K562 (cell line): ENCODE measurements at regions not wholly inside any gene's neighbourhood (a gene's known extent, or its start where the extent isn't known, plus 50 kb on each side); places are given as distances from the start of the nearest gene placed in this dataset.

Experiments used
- ATAC-seq: fragments of 200-7000 bp; cut with Tn5 transposase; 3 replicates; pipeline ENCODE4 v1.9.1; 2020; ENCODE audit warnings: moderate library complexity
- BruUV-seq: library from RNA; stranded (reverse); fragments of 400-500 nt; replicated peaks from 2 replicates; lab custom pipeline; 2021; lab: Mats Ljungman, UMichigan
- CTCF ChIA-PET: fragments of 300-600 bp; formaldehyde crosslinking; extraction: SDS; loops from one replicate; lab custom pipeline; 2021; ENCODE audit warnings: low intra/inter-chr PET ratio; lab: Yijun Ruan, JAX
- POLR2A ChIA-PET: fragments of 300-600, 350-650 bp; sonication (Branson Sonifier 250); formaldehyde crosslinking; extraction: SDS; loops from one replicate; lab custom pipeline; 2021; ENCODE audit warnings: antibody characterized with exemption, inconsistent platforms; lab: Yijun Ruan, JAX
- DNase-seq, 4 experiments: peaks; one replicate each; pipeline versions ENCODE4 v3.0.0 to v3.0.0-alpha.2; 2011 to 2018; ENCODE audit warnings: low spot score in 3 of 4, mixed read lengths in 3 of 4; ENCODE audit errors: extremely low read depth in 1 of 4
- FAIRE-seq: peaks from 2 replicates; lab custom pipeline; 2011; peaks lifted over from hg19 to GRCh38; lab: Jason Lieb, UNC
- H2AFZ ChIP-seq: 2 replicates; pipeline ENCODE4 v1.6.0; 2011; ENCODE audit warnings: low read depth, low read length, control low read depth, inconsistent platforms
- H3K27ac ChIP-seq: fragments of 200-600 bp; 3 replicates; pipeline ENCODE4 v1.8.0; 2011; ENCODE audit warnings: low read depth, mild to moderate bottlenecking, control low read depth, inconsistent platforms, low read length, moderate library complexity, mixed read lengths; ENCODE audit errors: extremely low read depth
- H3K27me3 ChIP-seq, 2 experiments: fragments of 300-600 bp in 1 of 2; 2 replicates in 1 of 2; 3 replicates in 1 of 2; pipeline versions ENCODE4 v1.6.0 to v1.8.0; 2011; ENCODE audit warnings: inconsistent platforms in 2 of 2, low read length in 2 of 2, mild to moderate bottlenecking in 1 of 2, mixed read lengths in 1 of 2, moderate library complexity in 1 of 2; ENCODE audit not compliant: control insufficient read depth in 2 of 2, insufficient read depth in 2 of 2
- H3K36me3 ChIP-seq: fragments of 300-600 bp; 3 replicates; pipeline ENCODE4 v1.8.0; 2011; ENCODE audit warnings: mild to moderate bottlenecking, low read length, inconsistent platforms; ENCODE audit not compliant: control insufficient read depth, insufficient read depth
- H3K4me1 ChIP-seq, 2 experiments: fragments of 200-600 bp in 1 of 2; replicated peaks in 1 of 2; 2 replicates in 1 of 2; 3 replicates in 1 of 2; pipeline versions ENCODE4 v1.5.1 to v1.8.0; 2011; ENCODE audit warnings: inconsistent platforms in 2 of 2, low read length in 2 of 2, mild to moderate bottlenecking in 1 of 2, mixed read lengths in 1 of 2, moderate library complexity in 1 of 2; ENCODE audit not compliant: control insufficient read depth in 2 of 2, insufficient read depth in 2 of 2
- H3K4me2 ChIP-seq: 2 replicates; pipeline ENCODE4 v1.6.1; 2011; ENCODE audit warnings: low read length, control low read depth, inconsistent platforms, mixed read lengths; ENCODE audit not compliant: insufficient read depth
- H3K4me3 ChIP-seq: fragments of 200-600 bp; sonication (generic), shearing (Covaris generic); 2 replicates; pipeline ENCODE4 v1.5.1; 2016; ENCODE audit warnings: control low read depth, inconsistent platforms
- H3K79me2 ChIP-seq: fragments of 200-600 bp; 3 replicates; pipeline ENCODE4 v1.8.0; 2011; ENCODE audit warnings: low read length, inconsistent platforms; ENCODE audit not compliant: control insufficient read depth, insufficient read depth
- H3K9ac ChIP-seq, 2 experiments: 2 replicates each; pipeline versions ENCODE4 v1.6.0 to v1.6.1; 2011; ENCODE audit warnings: low read depth in 2 of 2, low read length in 2 of 2, control low read depth in 1 of 2, inconsistent platforms in 1 of 2, mild to moderate bottlenecking in 1 of 2, mixed read lengths in 1 of 2; ENCODE audit not compliant: insufficient read depth in 1 of 2
- H3K9me1 ChIP-seq: one replicate; pipeline ENCODE4 v1.6.0; 2011; ENCODE audit warnings: inconsistent platforms, mild to moderate bottlenecking, low read length, moderate library complexity; ENCODE audit not compliant: control insufficient read depth, insufficient read depth
- H3K9me3 ChIP-seq: replicated peaks from 2 replicates; pipeline ENCODE4 v1.5.1; 2011; ENCODE audit warnings: low read depth, low read length, inconsistent platforms; ENCODE audit not compliant: control insufficient read depth, insufficient read depth
- H4K20me1 ChIP-seq: replicated peaks from 2 replicates; pipeline ENCODE4 v1.6.1; 2011; ENCODE audit warnings: low read length, inconsistent platforms, mixed read lengths; ENCODE audit not compliant: control insufficient read depth, insufficient read depth
- ARID1B ChIP-seq: fragments of 450-650 bp; IDR thresholded peaks from 2 replicates; pipeline ENCODE4 v1.6.1; 2016; ENCODE audit warnings: antibody characterized with exemption, mild to moderate bottlenecking, inconsistent platforms
- ARID3A ChIP-seq: IDR thresholded peaks from 2 replicates; pipeline ENCODE4 v1.6.1; 2012; ENCODE audit warnings: low read depth, low read length, improper control_type of control experiment, borderline replicate concordance
- ATF6 ChIP-seq: sonication (generic); formaldehyde crosslinking; IDR thresholded peaks from 2 replicates; pipeline ENCODE4 v1.4.0; 2020; ENCODE audit warnings: mild to moderate bottlenecking, missing genetic modification reagents
- BHLHE40 ChIP-seq: IDR thresholded peaks from 2 replicates; pipeline ENCODE4 v1.6.1; 2011; ENCODE audit warnings: low read length, improper control_type of control experiment
- CCNT2 ChIP-seq: IDR thresholded peaks from 2 replicates; pipeline ENCODE4 v1.6.1; 2011; ENCODE audit warnings: borderline replicate concordance, low read depth, mild to moderate bottlenecking, moderate library complexity, mixed read lengths, low read length; ENCODE audit not compliant: insufficient read length; ENCODE audit errors: extremely low read depth
- DDX20 ChIP-seq: fragments of 450-650 bp; IDR thresholded peaks from 2 replicates; pipeline ENCODE4 v1.6.1; 2016; ENCODE audit warnings: missing genetic modification characterization, low read depth, mild to moderate bottlenecking, missing compliant biosample characterization, moderate library complexity
- E2F4 ChIP-seq: sonication (generic); formaldehyde crosslinking; IDR thresholded peaks from 2 replicates; pipeline ENCODE4 v1.8.0; 2022; ENCODE audit warnings: mild to moderate bottlenecking, low read depth, missing genetic modification reagents
- FOS ChIP-seq: IDR thresholded peaks from 3 replicates; pipeline ENCODE4 v1.6.1; 2011; ENCODE audit not compliant: insufficient read length; ENCODE audit errors: extremely low read depth
- SIRT6 ChIP-seq: IDR thresholded peaks from one replicate; pipeline ENCODE4 v1.6.1; 2012; ENCODE audit warnings: low read depth, mild to moderate bottlenecking, control low read depth, inconsistent platforms, low read length, moderate library complexity
- U2AF2 ChIP-seq: fragments of 200-400 bp; formaldehyde crosslinking; optimal IDR thresholded peaks from 2 replicates; pipeline ENCODE3; 2017; ENCODE audit warnings: low read depth, mild to moderate bottlenecking, low read length
- ZNF282 ChIP-seq: sonication (generic); formaldehyde crosslinking; IDR thresholded peaks from 2 replicates; pipeline ENCODE4 v1.8.1; 2023; ENCODE audit warnings: missing genetic modification reagents
- ZNF398 ChIP-seq: fragments of 250-450 bp; sonication (Bioruptor Pico); IDR thresholded peaks from 2 replicates; pipeline ENCODE4 v1.8.0; 2021; ENCODE audit warnings: moderate library complexity, mild to moderate bottlenecking, inconsistent platforms
- ZNF79 ChIP-seq: fragments of 250-450 bp; sonication (Bioruptor Pico); IDR thresholded peaks from 2 replicates; pipeline ENCODE4 v1.4.0; 2020; ENCODE audit warnings: low read depth, mild to moderate bottlenecking, moderate library complexity
- WGBS: fragments of 100-300 bp; shearing (Covaris generic); methylation state at CpG from one replicate; pipeline ENCODE4 v1.1.6; 2016; ENCODE audit warnings: low coverage, mixed read lengths; ENCODE audit not compliant: insufficient coverage; ENCODE audit errors: missing lambda C conversion rate; 5-methylcytosine and 5-hydroxymethylcytosine counted together
- in situ Hi-C: fragments of 300-500 bp; cut with MboI; formaldehyde crosslinking; loops from 4 replicates; pipeline ENCODE4 v1.15.0; 2018; ENCODE audit warnings: inconsistent platforms, mixed read lengths
- intact Hi-C: fragments of 100-400 bp; cut with micrococcal nuclease; formaldehyde crosslinking; loops from 2 replicates; pipeline ENCODE4 v1.14.2; 2022

- no peak for TF ChIP-seq ATF6
Measured at GRCh38 chr5:104512063-104512825, 949.7 kb upstream of the NUDT12 start (continued).

GRCh38 chr5:104498281-104498680 lies 935.7 kb upstream of the NUDT12 start:
- Histone ChIP-seq H3K79me2 (no peaks in the 10 kb centered on the region), H3K9me1 (no peaks in the 10 kb centered on the region), H3K27ac (no peak overlapping the region), H3K27me3 (no peaks in the 10 kb centered on the region), H4K20me1 (no peaks in the 10 kb centered on the region), H3K9ac (no peak overlapping the region), H3K36me3 (no peaks in the 10 kb centered on the region), H3K4me1 (no peaks in the 10 kb centered on the region), H2AFZ (no peak overlapping the region), H3K4me3 (no peak overlapping the region), H3K9me3 (no peaks in the 10 kb centered on the region; the same call in 1 of the 2 replicates), H3K4me2 (no peak overlapping the region)
- ATAC-seq (no peak), FAIRE-seq (no peak), DNase-seq (no peak)
- in situ Hi-C loops (no loop called here), intact Hi-C loops (no loop called here)
- ChIA-PET POLR2A (no interaction called here), CTCF (no interaction called here)
- 0% methylated on average over 1 of the region's 1 CpG for WGBS
- BruUV-seq = no TSS peak
- TF ChIP-seq ZNF79 = no peak
- TF ChIP-seq ARID1B = no peak
- TF ChIP-seq ZNF282 = no peak
- TF ChIP-seq U2AF2 = no peak
- no peak for TF ChIP-seq E2F4 (CRISPR knock-in tag)
- TF ChIP-seq BHLHE40 = no peak
- TF ChIP-seq CCNT2 = no peak
- TF ChIP-seq ZNF398 = no peak
- no peak for TF ChIP-seq FOS
- TF ChIP-seq DDX20 (tag) = no peak
- no peak for TF ChIP-seq ARID3A
- no peak for TF ChIP-seq SIRT6
